AG08396 (cell line): ENCODE measurements at regions not wholly inside any gene's neighbourhood (a gene's known extent, or its start where the extent isn't known, plus 50 kb on each side); places are given as distances from the start of the nearest gene placed in this dataset.
"Not testable (repeated sequence)": the region's sequence is repeated elsewhere in the genome, so short reads cannot be mapped to it uniquely, and the experiment has no call there.

Source experiments
- DNase-seq: peaks from one replicate; pipeline ENCODE4 v3.0.0; 2012; ENCODE audit warnings: low spot score, mixed read lengths

GRCh38 chr12:91311081-91311480, 128.5 kb upstream of the DCN start:
- no peak for DNase-seq

- no peak for DNase-seq
These were observed 126.8 kb upstream of the DCN start for GRCh38 chr12:91309450-91309849.

DNA sequence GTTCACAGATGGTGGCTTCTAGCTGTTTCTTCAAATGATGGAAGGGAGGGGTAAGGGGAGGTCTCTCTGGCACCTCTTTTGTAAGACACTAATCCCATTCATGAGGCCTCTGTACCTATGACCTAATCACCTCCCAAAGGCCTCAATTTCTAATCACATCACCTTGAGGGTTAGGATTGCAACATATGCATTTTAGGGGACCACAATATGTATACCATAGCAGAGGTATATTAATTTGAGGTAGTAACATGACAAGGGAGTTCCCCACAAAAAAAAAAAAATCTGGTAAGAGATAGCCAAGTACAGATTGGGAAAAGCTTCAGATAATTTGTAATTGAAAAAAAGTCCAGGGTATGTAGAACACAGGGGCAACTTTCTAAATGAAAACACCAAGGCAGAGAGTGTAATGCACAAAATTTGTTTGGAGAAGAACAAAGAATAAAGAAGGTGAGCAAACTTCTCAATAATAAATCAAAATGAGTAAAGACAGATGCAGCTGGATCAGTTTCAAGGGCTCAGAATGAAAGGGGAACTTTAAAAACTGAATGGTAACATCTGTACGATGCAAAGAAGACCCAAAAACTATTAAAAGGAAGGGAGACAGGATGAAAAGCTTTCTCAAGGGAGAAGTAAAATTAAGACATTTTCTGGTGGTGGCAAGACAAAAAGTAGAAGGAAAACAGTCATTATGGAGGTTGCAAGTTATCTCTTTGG, 125.5 kb upstream of the DCN start:
- no peak for DNase-seq

DNA sequence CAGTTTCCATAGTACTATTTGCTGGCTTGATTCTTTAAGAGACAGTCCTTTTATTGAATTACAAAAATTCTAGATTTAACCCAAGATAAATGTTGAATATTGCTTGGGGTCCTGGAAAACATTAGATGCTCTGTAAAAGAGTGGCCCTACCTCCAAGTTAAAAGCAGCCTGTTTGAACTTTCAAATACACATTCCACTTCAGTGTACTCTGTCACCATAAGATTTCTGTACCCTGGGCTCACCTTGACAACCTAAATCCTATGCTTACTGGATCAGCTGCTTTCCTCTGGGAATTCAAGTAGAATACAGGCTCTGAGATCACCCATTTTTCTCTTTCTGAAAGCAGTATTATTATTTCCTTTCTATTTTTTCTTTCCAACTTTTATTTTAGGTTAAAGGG, 107.7 kb upstream of the DCN start:
- no peak for DNase-seq

- DNase-seq: no peak
These were observed 107.3 kb upstream of the DCN start for GRCh38 chr12:91289906-91290305.

- DNase-seq: no peak
These were observed 106.5 kb upstream of the DCN start for GRCh38 chr12:91289072-91289471.

GRCh38 chr12:91287753-91288152, 105.1 kb upstream of the DCN start:
- DNase-seq: no peak

DNA sequence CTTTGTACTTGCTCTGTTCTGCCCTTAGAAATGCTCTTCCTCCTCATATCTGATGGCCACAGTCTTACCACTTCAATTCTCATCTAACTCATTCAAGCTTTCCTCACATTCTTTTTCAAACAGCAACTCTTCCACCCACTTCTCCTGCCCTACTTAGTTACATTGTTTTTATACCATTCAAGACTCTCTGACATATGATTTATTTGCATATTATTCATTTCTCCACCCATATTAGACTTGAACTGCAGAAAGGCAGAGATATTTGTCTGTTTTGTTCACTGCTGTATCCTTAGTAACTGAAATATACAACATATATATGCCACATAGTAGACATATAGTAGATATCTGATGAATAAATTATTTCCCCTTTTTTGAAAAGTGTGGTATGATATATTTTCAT, 95.5 kb upstream of the DCN start:
- DNase-seq: no peak

GRCh38 chr12:91276509-91276908, 93.9 kb upstream of the DCN start:
- DNase-seq: no peak

DNA sequence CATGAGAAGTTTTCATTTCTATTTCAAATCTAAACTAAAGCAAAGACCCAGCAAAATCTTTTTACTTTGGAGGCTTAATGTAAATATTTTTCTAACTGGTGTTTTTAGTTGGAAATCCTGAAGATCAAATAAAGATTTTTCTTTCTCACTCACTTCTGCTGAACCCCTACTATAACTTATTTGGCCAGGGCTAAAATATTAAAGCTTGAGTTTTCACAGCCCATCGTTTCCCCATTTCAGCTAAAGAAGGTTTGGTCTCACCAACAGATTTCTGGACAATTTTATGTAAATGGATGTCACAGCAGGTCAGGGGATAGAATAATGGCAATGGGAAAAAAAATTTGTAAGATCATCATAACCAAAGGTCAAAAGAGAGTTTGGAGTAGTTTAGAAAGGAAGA, 92.7 kb upstream of the DCN start:
- no peak for DNase-seq

DNA sequence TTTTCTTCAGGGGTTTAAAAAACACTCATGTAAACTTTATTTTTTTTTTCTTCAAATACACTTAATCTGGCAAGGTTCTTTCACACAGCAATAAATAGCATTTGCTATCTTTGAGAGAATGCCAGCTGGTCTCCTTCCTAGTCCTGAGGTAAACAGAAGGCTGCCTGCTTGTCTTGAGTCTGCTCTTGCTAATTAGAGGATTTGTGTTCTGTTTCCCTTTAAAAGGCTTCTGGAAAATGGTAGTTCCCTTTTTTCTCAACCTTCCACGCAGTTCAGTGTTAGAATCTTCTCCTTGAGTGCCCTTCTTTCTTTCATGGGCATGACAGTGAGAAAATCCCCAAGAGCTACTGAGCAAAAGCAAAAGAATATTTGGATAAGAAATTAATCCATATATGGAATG, 92.3 kb upstream of the DCN start:
- peak; percentile 20 for DNase-seq

DNA sequence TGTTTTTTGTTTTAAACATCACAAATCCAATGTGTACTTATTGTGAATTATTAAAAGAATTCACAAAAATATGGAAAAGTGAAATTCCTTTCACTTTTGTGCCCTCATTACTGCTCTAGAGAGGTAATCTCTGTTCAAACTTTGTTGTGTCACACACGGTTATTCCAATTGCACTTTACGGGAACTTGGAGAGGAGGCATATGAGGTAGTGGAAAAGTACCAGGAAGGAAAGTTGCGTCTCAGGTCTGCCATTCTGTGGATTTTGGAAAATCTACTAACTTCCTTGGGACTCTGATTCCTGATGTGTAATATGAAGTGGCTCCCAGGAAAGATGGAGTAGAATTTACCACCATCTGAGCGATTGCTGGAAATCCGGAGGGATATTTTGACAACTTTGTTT, 90.9 kb upstream of the DCN start:
- DNase-seq: no peak

DNA sequence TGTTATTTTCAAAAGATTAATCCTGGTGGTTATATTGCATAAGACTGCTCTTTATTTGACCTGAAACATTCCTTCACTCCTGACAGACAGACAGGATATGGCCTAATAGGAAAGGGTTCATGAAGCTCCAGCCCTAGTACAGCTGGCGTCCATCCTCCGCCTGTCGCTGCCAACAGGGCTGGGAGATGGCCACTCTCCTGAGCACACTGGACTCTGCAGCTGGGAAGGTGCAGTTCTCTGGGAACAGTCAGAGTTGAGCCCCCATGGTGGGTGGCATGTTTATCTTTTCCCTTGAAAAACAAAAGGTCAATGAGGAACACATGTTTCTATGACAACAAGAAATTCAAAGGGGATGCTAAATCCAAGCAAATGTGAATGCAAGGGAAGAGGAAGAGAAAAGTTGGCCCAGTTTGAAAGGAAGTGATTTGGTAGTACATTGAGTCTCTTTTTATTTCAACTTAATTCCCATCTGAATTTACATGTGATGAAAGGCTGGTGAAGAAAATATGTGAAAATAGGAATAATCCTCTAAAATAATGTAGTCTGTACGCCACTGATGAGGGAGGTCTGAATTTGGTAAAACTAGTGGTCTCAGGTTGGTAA, 89.9 kb upstream of the DCN start:
- no peak for DNase-seq

- DNase-seq: no peak
These were observed 88.6 kb upstream of the DCN start for GRCh38 chr12:91271185-91271584.

- no peak for DNase-seq
These were observed 84.4 kb upstream of the DCN start for GRCh38 chr12:91267039-91267438.

DNA sequence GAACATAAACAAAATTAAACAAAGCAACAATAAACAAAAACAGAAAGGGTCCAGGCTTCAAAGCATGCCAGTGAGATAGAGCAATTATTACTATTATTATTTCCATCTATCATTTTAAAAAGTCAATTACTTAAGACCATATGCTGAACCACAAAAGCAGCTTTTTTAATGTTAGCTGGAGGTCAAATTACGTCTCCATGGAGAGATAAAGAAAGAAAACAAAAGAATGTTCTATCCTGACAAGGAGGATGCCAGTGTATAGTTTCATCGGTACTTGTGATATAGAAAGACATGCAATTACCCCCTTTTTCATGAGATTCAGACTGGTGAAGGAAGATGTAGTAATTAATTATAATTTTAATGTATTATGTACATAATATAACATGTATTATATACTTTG, 81.6 kb upstream of the DCN start:
- no peak for DNase-seq

DNA sequence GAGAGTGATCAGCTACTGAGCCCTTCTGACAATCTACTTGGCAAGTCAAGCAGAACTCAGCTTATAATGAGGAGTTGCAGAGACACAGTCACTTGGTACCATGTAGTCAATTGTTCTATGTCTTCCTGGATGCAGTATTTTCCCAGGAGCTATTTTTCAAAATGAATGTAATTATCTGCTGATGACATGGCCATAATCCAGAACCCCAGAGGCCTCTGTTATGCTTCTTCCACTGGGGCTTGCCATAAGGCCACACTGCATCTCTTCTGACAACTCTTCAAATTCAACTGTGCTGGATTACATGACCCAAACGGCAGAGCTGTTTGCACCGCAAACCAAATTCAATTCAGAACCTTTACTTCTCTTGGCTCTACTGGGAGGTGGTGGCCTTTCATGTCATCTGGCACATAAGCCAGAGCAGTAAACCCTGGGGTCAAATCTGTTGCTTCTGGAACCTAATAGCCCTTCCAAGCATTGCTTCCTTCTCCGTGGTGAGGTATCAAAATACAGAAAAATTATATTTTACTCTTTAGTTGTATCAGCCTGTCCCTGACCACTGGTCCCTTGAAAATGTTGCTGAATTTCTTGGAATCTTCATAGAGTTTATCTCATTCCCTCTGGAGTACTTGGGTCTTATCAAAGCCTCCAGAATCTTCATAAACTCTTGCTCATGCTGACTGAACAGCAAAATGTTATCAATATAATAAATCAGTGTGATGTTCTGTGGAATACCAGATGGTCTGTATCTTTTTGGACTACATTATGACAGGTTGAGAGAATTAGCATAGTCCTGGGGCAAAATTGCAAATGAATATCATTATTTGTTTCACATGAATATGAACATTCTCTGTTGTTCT, 79.4 kb upstream of the DCN start:
- no peak for DNase-seq

DNA sequence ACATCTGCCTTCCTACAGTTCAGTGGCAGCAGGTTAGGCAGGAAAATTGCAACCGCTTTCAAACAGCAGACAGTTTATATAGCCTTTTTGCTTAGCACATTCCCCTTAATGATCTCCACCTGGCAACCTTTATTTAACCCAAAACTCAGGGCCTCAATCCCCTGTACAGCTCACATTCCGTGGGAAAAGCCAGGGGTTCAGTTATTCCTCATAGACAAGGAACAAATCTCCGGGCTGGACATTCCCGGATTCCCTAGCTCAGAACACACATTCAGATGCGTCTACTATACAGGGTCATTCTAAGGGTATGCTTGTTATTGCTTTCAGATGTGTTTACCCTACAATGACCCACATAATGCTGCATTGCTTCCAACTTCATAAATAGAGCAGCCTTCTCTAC, 73.8 kb upstream of the DCN start:
- DNase-seq: no peak

GRCh38 chr12:91252341-91252740, 69.7 kb upstream of the DCN start:
- DNase-seq: no peak

GRCh38 chr12:91250273-91250665, 67.7 kb upstream of the DCN start:
- DNase-seq: no peak

GRCh38 chr12:91249518-91250272, 67.1 kb upstream of the DCN start:
- DNase-seq: no peak

DNA sequence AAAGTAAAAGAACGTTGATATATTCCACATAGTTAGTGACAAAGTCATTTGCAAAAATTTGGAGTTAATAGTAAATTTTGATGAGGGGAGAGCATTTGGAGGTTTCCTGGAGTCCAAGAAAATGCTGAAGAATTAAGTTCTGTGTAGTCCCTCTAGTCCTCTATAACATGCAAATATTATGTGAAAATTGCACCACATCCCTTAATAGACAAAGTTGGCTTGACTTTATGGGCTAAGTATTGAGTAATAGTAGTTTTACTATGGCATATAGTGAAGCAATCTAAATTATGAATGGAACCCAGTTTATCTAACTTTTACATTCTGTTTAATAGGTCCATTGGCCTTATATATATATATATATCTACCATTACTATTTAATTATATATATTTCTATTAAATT, 66.4 kb upstream of the DCN start:
- no peak for DNase-seq

- not testable (repeated sequence) for DNase-seq
These were observed 60.6 kb upstream of the DCN start for GRCh38 chr12:91243177-91243576.
